B cell (primary cell): ENCODE measurements at regions not wholly inside any gene's neighbourhood (a gene's known extent, or its start where the extent isn't known, plus 50 kb on each side); places are given as distances from the start of the nearest gene placed in this dataset.
A peak's percentile ranks its signal among the peaks of the same experiment; 100 is the strongest.

ENCODE experiments used
- ATAC-seq: fragments of 200-7000 bp; cut with Tn5 transposase; one replicate; pipeline ENCODE4 v1.10.0; 2021; ENCODE audit warnings: low read depth, mild to moderate bottlenecking, moderate number of reproducible peaks, moderate library complexity
- CTCF ChIA-PET: fragments of 350-600 bp; sonication (Branson Sonifier 250); formaldehyde crosslinking; loops from one replicate; lab custom pipeline; 2021; ENCODE audit warnings: antibody characterized with exemption, inconsistent platforms; lab: Charles Lee
- POLR2A ChIA-PET: fragments of 350-600 bp; sonication (Branson Sonifier 250); formaldehyde crosslinking; loops from one replicate; lab custom pipeline; 2021; ENCODE audit warnings: antibody characterized with exemption; lab: Charles Lee
- DNase-seq: peaks from one replicate; pipeline ENCODE4 v3.0.0; 2013
- H2AFZ ChIP-seq: 2 replicates; pipeline ENCODE4 v1.6.1; 2012; ENCODE audit warnings: mild to moderate bottlenecking, low read depth, low read length; ENCODE audit not compliant: insufficient read depth, poor library complexity, severe bottlenecking
- H3K27ac ChIP-seq, 2 donors: 1 replicate in 1 of 2; 2 replicates in 1 of 2; pipeline ENCODE4 v1.5.1; 2012 to 2013; ENCODE audit warnings: low read length in 2 of 2, mild to moderate bottlenecking in 2 of 2, moderate library complexity in 1 of 2
- H3K27me3 ChIP-seq, 4 experiments: fragments of 200-600 bp in 1 of 4; sonication (generic) in 1 of 4; replicated peaks in 1 of 4; 1 replicate in 2 of 4; 2 replicates in 2 of 4; pipeline versions ENCODE4 v1.6.1 to v1.7.0; 2013 to 2016; ENCODE audit warnings: low read length in 3 of 4, mild to moderate bottlenecking in 2 of 4, mixed read lengths in 1 of 4, moderate library complexity in 1 of 4; ENCODE audit not compliant: insufficient read depth in 4 of 4, control insufficient read depth in 3 of 4; ENCODE audit errors: control extremely low read depth in 1 of 4
- H3K36me3 ChIP-seq, 2 experiments: replicated peaks in 1 of 2; 1 replicate in 1 of 2; 2 replicates in 1 of 2; pipeline versions ENCODE4 v1.6.1 to v1.7.1; 2013; ENCODE audit warnings: low read length in 1 of 2; ENCODE audit not compliant: insufficient read depth in 2 of 2, control insufficient read depth in 1 of 2; ENCODE audit errors: control extremely low read depth in 1 of 2, extremely low read depth in 1 of 2
- H3K4me1 ChIP-seq, 2 donors: fragments of 200-600 bp in 1 of 2; sonication (generic) in 1 of 2; 1 replicate in 1 of 2; 2 replicates in 1 of 2; pipeline versions ENCODE4 v1.5.1 to v1.6.1; 2013 to 2017; ENCODE audit warnings: low read length in 2 of 2; ENCODE audit not compliant: control insufficient read depth in 2 of 2, insufficient read depth in 2 of 2
- H3K4me2 ChIP-seq: replicated peaks from 2 replicates; pipeline ENCODE3; 2012; ENCODE audit warnings: mild to moderate bottlenecking, low read depth, low read length; ENCODE audit not compliant: poor library complexity, severe bottlenecking
- H3K4me3 ChIP-seq, 5 experiments: fragments of 200-600 bp in 1 of 5; sonication (generic) in 1 of 5; 1 replicate in 3 of 5; 2 replicates in 2 of 5; pipeline versions ENCODE4 v1.5.1 to v1.7.0; 2011 to 2016; ENCODE audit warnings: low read length in 4 of 5, mild to moderate bottlenecking in 4 of 5, low read depth in 2 of 5, control low read depth in 1 of 5, moderate library complexity in 1 of 5; ENCODE audit not compliant: insufficient read depth in 1 of 5; ENCODE audit errors: control extremely low read depth in 1 of 5, extremely low read depth in 1 of 5
- H3K79me2 ChIP-seq: fragments of 200-600 bp; sonication (generic); one replicate; pipeline ENCODE4 v1.6.0; 2016; ENCODE audit warnings: low read length; ENCODE audit not compliant: control insufficient read depth, insufficient read depth
- H3K9ac ChIP-seq: fragments of 200-600 bp; sonication (generic); 2 replicates; pipeline ENCODE4 v1.6.1; 2017; ENCODE audit warnings: mild to moderate bottlenecking, low read length, moderate library complexity
- H3K9me3 ChIP-seq, 3 donors: one replicate each; pipeline versions ENCODE4 v1.6.1 to v1.7.1; 2013; ENCODE audit warnings: low read length in 2 of 3; ENCODE audit not compliant: control insufficient read depth in 2 of 3, insufficient read depth in 1 of 3; ENCODE audit errors: control extremely low read depth in 1 of 3
- H4K20me1 ChIP-seq: 2 replicates; pipeline ENCODE4 v1.6.0; 2012; ENCODE audit warnings: mild to moderate bottlenecking, low read length; ENCODE audit not compliant: insufficient read depth, control insufficient read depth, poor library complexity, severe bottlenecking
- H3K27ac Mint-ChIP-seq: one replicate; pipeline ENCODE4 v1.8.0; 2021; ENCODE audit warnings: mixed read lengths
- H3K27me3 Mint-ChIP-seq: one replicate; pipeline ENCODE4 v1.8.0; 2021; ENCODE audit warnings: mixed read lengths
- H3K4me1 Mint-ChIP-seq: one replicate; pipeline ENCODE4 v1.8.0; 2021; ENCODE audit warnings: mixed read lengths
- H3K4me3 Mint-ChIP-seq: one replicate; pipeline ENCODE4 v1.8.0; 2021; ENCODE audit warnings: mixed read lengths
- H3K9me3 Mint-ChIP-seq: one replicate; pipeline ENCODE4 v1.8.0; 2022; ENCODE audit warnings: mixed read lengths; ENCODE audit not compliant: insufficient read depth
- EZH2 ChIP-seq: IDR thresholded peaks from 2 replicates; pipeline ENCODE4 v1.6.1; 2012; ENCODE audit warnings: borderline replicate concordance, low read depth, mild to moderate bottlenecking, moderate library complexity, low read length; ENCODE audit not compliant: insufficient read depth, poor library complexity, severe bottlenecking
- WGBS: methylation state at CpG from one replicate; pipeline ENCODE4 v1.1.5; 2013; ENCODE audit warnings: missing lambda C conversion rate; ENCODE audit not compliant: insufficient coverage; 5-methylcytosine and 5-hydroxymethylcytosine counted together
- intact Hi-C: fragments of 100-400 bp; cut with micrococcal nuclease; formaldehyde crosslinking; loops from one replicate; pipeline ENCODE4 v1.10.0; 2022
- TF ChIP-seq, protein P1 (sequence below): fragments of 200-600 bp; IDR thresholded peaks from one replicate; pipeline ENCODE4 v1.8.0; 2022; ENCODE audit warnings: antibody characterized with exemption, mild to moderate bottlenecking

DNA sequence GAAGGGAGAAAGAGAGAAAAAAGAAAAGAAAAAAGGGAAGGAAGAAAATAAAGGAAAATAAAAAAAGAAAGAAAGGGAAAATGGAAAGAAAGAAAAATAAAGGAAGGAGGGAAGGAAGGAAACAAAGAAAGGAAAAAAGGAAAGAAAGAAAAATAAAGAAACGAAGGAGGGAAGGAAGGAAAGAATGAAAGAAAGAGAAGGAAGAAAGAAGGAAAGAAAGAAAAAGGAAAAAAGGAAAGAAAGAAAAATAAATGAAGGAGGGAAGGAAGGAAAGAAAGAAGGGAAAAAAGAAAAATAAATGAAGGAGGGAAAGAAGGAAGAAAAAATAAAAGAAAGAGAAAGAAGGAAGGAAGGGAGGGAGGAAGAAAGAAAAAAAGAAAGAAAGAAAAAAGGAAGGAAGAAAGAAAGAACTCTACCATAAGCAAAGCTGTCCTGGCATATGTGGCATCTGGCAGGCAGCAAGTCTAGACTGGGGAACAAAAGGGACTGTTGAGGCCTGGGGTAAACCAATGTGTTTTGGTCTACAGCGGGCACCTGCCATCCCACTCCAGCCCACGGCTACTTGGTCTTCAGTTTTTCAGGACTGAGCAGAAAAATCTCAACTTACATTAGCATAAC lies 86.9 kb downstream of the TFAP2C start:
- H3K9me3 Mint-ChIP-seq, result no peaks in the 10 kb centered on the region
- Histone ChIP-seq H2AFZ (no peak overlapping the region), H3K4me1 (no peaks in the 10 kb centered on the region), H4K20me1 (no peaks in the 10 kb centered on the region), H3K9me3 (peaks cover 0 to 4% (median 0%) of the 10 kb centered on the region in 3 donors), H3K36me3 (no peaks in the 10 kb centered on the region), H3K9ac (no peak overlapping the region), H3K27ac (no peak overlapping the region), H3K79me2 (no peaks in the 10 kb centered on the region), H3K4me2 (no peak overlapping the region), H3K27me3 (peaks cover 0 to 2% (median 0%) of the 10 kb centered on the region in 4 experiments), H3K4me3 (no peak overlapping the region)
- intact Hi-C loops, result no loop called here
- ChIA-PET POLR2A (no interaction called here), CTCF (no interaction called here)
- no peak for ATAC-seq
- H3K27ac Mint-ChIP-seq, result no peak overlapping the region
- peaks cover 3% of the 10 kb centered on the region for H3K4me1 Mint-ChIP-seq
- no peak for TF ChIP-seq EZH2
- TF ChIP-seq, protein P1, sequence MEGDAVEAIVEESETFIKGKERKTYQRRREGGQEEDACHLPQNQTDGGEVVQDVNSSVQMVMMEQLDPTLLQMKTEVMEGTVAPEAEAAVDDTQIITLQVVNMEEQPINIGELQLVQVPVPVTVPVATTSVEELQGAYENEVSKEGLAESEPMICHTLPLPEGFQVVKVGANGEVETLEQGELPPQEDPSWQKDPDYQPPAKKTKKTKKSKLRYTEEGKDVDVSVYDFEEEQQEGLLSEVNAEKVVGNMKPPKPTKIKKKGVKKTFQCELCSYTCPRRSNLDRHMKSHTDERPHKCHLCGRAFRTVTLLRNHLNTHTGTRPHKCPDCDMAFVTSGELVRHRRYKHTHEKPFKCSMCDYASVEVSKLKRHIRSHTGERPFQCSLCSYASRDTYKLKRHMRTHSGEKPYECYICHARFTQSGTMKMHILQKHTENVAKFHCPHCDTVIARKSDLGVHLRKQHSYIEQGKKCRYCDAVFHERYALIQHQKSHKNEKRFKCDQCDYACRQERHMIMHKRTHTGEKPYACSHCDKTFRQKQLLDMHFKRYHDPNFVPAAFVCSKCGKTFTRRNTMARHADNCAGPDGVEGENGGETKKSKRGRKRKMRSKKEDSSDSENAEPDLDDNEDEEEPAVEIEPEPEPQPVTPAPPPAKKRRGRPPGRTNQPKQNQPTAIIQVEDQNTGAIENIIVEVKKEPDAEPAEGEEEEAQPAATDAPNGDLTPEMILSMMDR, result peak; percentile 26
- H3K27me3 Mint-ChIP-seq, result peaks cover 5% of the 10 kb centered on the region
- H3K4me3 Mint-ChIP-seq, result no peak overlapping the region
- WGBS, result 57% methylated on average over 3 of the region's 3 CpGs
- no peak for DNase-seq

DNA sequence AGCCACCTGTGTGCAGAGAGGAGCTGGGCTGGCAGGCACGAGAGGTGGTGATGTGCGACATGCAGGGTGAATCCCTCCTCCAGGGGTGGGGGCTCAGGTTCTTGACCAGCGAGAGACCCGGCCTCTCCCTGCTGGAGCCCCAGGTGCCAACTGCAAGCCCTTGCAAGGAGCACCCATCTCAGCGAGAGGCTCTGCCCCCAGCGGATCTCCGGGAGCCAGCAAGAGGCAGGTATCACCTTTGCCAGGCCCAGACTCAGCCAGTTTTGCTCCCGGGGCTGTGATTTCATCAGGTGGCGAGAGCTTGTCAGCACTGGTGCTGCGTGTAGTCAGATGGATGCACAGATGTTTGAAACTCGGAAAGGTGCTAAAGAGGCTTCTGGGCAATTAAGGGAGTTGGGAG lies 87.7 kb downstream of the TFAP2C start:
- no peaks in the 10 kb centered on the region for H3K27me3 ChIP-seq
- Mint-ChIP-seq H3K9me3 (no peaks in the 10 kb centered on the region), H3K27me3 (no peaks in the 10 kb centered on the region), H3K4me1 (peaks cover 7% of the 10 kb centered on the region), H3K27ac (no peak overlapping the region), H3K4me3 (no peak overlapping the region)
- TF ChIP-seq, protein P1, result no peak
- TF ChIP-seq EZH2, result no peak
- H3K9ac ChIP-seq, result no peak overlapping the region
- intact Hi-C loops, result no loop called here
- H3K4me3 ChIP-seq, result no peak overlapping the region
- H3K36me3 ChIP-seq, result no peaks in the 10 kb centered on the region
- ATAC-seq (no peak), DNase-seq (no peak)
- no peak overlapping the region for H2AFZ ChIP-seq
- ChIA-PET CTCF (no interaction called here), POLR2A (no interaction called here)
- H3K9me3 ChIP-seq, result peaks cover 0 to 4% (median 0%) of the 10 kb centered on the region in 3 donors
- 85% methylated on average over 10 of the region's 11 CpGs for WGBS
- no peaks in the 10 kb centered on the region for H4K20me1 ChIP-seq
- H3K27ac ChIP-seq, result no peak overlapping the region
- H3K79me2 ChIP-seq, result no peaks in the 10 kb centered on the region
- H3K4me1 ChIP-seq, result peaks cover under 1 to 2% of the 10 kb centered on the region in 2 donors
- H3K4me2 ChIP-seq, result no peak overlapping the region
